ENCODE measurements at regions not wholly inside any gene's neighbourhood (a gene's known extent, or its start where the extent isn't known, plus 50 kb on each side); places are given as distances from the start of the nearest gene placed in this dataset.
"Not testable (repeated sequence)": the region's sequence is repeated elsewhere in the genome, so short reads cannot be mapped to it uniquely, and the experiment has no call there.

DNA sequence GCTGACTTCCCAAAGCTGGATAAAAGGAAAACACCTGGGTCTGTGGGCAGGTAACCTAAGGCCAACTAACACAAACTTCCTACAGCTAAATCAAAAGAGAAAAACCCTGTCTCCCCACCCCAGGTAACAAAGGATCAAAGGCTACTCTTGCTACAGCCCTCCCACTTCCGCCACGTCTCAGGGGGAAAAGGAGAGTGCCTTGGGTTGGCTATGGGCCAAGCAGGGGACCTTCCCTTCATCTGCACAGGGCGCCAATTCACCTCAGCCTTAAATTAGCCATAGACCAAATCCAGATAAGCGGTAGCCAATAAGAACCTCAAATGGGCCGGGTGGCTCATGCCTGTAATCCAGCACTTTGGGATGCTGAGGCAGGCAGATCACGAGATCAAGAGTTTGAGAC is 69.1 kb upstream of the LANCL2 start:
- DNase-seq (ENCODE audit: low spot score): no peak
- in situ Hi-C loops (cut with HindIII; ENCODE audit: low sequenced_read_pairs): no loop called here

DNA sequence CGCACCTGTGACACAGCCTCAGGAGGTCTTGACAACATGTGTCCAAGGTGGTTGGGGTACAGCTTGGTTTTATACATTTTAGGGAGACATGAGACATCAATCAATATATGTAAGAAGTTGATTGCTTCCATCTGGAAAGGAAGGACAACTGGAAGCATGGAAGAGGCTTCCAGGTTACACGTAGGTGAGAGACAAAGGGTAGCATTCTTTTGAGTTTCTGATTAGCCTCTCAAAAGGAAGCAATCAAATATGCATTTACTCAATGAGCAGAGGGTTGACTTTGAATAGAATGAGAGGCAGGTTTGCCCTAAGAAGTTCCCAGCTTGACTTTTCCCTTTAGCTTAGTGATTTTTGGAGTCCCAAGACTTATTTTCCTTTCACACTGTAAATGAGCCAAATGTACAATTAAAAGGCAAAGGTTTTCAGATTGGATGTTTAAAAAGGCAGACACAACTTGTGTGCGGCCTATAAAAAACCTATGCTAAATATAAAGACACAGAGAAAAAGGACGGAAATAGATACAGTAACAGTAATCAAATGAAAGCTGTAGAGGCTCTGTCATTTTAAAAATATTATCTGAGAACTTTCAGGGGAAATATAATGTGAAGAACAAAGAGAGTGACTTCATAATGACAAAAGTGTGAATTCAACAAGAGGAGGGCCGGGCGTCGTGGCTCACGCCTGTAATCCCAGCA is 65.7 kb upstream of the LANCL2 start:
- in situ Hi-C loops (cut with HindIII; ENCODE audit: low sequenced_read_pairs): no loop called here
- DNase-seq (ENCODE audit: low spot score): no peak

DNA sequence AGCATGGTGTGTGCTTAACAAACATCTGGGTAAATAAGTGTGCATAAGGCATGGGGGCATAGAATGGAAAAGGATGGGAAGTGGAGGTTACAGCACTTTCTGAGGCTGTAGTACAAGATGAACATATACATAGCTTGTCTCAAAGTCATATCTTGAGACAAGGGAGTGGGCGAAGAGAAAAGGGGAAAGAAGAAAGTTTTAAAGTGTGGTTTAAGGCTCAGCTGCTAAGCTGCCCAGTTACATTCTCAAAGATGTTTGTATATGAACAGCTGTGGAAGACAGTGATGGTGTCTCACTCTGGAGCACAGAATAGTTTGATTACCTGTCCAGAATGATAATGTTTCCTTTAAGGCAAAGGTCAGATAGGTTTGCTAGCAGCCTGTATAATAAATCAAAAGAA is 61.9 kb upstream of the LANCL2 start:
- DNase-seq (ENCODE audit: low spot score): no peak
- in situ Hi-C loops (cut with HindIII; ENCODE audit: low sequenced_read_pairs): no loop called here

DNA sequence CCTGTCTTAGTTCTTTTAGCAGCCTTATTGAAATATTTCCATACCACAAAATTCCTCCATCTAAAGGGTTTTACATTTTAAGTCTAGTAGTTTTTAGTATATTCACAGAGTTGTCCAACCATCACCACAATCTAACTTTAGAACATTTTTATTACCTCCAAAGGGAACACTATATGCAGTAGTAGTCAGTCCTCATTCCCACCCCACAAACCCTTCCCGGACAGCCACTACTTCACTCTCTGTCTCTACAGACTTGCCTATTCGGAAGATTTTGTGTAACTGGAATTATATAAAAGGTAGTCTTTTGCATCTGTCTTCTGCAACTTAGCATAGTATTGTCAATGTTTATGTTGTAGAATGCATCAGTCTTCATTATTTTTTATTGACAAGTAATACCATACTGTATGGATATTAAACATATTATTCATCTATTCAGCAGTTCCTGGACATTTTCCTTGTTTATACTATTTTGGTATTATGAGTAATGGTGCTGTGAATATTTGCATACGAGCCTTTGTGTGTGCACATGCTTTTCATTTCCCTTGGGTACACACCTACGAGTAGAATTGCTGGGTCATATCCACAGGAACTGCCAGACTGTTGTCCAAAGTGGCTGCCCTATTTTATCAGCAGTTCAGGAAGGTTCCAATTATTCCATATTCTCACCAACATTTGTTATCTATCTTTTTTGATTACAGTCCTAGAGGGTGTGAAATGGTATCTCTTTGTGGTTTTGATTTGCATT is 60.9 kb upstream of the LANCL2 start:
- in situ Hi-C loops (cut with HindIII; ENCODE audit: low sequenced_read_pairs): no loop called here

DNA sequence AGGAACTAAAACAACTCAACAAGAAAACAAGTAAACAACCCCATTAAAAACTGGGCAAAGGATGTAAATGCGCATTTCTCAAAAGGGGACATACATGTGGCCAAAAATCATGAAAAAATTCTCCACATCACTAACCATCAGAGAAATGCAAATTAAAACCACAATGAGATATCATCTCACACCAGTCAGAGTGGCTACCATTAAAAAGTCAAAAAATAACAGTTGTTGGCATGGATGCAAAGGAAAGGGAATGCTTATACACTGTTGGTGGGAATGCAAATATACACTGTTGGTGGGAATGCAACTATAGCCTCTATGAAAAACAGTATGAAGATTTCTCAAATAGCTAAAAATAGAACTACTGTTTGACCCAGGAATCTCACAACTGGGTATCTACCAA is 60.0 kb upstream of the LANCL2 start:
- in situ Hi-C loops (cut with HindIII; ENCODE audit: low sequenced_read_pairs): no loop called here
- DNase-seq (ENCODE audit: low spot score): no peak

More for the DNA sequence above, 60.9 kb upstream of the LANCL2 start:
- peak; percentile 85 for DNase-seq (ENCODE audit: low spot score)

DNA sequence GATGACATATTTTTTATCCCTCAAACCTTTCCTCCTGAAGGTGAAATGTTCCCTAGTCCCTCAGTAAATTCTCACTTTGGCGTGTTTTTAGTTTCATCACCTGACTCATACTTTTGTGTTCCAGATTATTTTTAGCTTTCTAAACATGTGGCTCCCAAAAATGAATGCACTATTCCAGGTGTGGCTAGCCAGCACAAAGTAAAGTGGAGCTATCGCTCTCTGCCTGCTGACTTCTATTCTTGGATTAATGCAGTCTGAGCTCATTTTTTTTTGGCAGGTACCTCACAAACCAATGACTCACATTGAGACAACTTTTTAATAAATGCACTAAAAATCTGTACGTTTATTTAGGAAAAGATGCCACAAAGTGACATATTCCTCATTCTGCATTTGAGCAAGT is 58.8 kb upstream of the LANCL2 start:
- in situ Hi-C loops (cut with HindIII; ENCODE audit: low sequenced_read_pairs): no loop called here
- DNase-seq (ENCODE audit: low spot score): no peak

DNA sequence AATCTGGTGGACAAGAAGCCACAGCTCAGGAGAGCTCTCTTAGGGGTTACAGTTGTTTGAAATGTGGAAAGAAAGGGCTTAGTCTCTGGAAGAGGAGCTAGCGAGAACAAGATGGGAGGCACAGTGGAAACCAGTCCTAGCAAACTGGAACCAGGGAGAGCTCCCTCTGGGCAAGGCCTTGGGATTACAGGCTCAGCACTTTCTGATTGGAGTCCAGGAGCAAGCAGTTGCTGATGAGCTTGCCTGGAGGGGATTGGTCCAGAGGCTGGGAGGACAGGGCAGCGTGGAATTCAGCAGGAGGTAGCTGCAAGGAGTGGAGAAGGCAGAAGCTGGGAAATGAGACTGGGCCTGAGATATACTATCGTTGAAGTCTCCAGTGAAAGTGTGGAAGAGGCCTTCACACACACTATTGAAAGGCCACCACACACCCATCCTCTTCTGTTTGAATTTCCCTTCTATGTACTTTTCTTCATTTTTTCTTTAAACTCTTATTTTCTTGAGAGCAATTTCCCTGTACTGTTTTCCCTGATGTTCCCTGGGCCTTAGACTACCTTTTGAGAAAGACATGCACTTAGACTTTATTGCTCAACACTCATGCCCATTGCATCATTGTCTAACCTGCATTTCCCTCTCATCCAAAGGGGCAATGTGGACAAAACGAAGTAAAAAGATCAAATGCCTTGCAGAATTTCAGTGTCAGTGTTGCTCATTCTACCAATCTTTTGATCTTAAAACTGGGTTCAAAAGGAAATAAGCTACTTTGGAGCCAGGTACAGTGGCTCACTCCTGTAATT is 57.8 kb upstream of the LANCL2 start:
- in situ Hi-C loops (cut with HindIII; ENCODE audit: low sequenced_read_pairs): no loop called here
- DNase-seq (ENCODE audit: low spot score): no peak

DNA sequence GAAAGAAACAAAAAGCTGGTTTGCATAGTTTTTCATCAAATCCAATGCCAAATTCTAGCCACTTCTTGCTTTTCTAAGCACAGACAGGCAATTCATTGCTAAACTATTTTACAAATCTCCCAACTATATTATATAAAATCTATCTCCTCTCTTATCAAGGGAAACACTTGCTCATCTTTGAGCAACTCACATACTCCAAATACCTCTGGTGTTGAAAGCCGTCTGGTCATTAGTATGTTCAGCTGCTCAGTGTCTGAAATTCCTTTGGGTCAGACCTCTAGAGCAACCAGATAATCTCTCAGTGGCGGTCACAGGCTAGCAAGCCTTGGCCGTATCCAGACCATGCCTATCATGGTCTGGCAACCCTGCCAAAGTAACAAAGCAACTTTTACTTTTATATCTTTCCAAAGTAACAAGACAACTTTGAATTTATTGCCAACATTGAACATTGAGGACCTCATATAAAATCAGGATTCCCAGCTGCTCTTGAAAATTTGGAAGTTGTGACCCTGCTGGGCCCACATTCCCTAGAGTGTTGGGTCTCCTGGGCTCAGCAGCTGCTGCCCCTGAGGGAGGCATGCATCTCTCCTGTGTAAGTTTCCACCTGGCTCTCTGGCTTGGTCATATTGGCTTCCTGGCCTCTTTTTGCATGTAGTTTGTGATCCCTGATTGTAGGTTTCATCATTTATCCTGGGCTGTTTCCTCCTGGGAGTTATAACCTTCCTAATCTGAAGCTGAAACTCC is 56.8 kb upstream of the LANCL2 start:
- in situ Hi-C loops (cut with HindIII; ENCODE audit: low sequenced_read_pairs): no loop called here
- no peak for DNase-seq (ENCODE audit: low spot score)

DNA sequence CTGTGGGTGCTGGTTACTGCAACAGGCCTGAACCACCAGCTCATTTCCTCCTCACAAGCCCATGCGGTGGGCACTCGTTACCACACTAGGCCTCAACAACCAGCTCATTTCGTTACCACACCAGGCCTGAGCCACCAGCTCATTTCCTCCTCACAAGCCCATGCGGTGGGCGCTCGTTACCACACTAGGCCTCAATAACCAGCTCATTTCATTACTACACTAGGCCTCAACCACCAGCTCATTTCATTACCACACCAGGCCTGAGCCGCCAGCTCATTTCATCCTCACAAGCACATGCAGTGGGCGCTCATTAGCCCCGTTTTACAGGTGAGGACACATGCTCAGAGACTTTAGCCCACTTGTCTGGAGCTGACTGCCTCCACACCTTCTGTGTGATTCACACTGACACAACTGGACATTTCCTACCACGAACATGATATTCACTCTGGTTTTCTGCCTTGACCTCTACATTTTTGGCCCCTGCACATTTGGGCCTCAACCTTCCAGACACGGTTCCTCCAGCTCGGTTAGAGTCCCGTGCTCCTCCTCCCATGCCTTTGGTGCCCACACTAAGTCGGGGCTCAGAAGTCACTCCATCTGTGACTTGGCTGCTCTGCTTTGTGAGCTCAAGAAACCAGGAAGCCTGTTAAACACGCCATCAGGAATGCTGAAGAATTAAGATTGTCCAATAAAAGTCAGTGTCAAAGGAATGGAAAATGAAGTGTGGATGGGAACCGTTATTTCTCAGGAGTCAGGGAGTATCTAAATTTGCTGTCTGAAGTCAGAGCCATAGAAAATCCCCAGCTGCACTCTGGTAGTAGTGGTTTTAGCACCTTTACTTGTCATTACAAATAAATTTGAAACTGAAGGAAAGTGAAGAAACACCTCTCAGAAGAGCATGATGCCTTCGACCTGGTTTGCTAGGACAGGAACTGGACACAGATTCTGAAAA is 55.8 kb upstream of the LANCL2 start:
- in situ Hi-C loops (cut with HindIII; ENCODE audit: low sequenced_read_pairs): no loop called here
- DNase-seq (ENCODE audit: low spot score): no peak

DNA sequence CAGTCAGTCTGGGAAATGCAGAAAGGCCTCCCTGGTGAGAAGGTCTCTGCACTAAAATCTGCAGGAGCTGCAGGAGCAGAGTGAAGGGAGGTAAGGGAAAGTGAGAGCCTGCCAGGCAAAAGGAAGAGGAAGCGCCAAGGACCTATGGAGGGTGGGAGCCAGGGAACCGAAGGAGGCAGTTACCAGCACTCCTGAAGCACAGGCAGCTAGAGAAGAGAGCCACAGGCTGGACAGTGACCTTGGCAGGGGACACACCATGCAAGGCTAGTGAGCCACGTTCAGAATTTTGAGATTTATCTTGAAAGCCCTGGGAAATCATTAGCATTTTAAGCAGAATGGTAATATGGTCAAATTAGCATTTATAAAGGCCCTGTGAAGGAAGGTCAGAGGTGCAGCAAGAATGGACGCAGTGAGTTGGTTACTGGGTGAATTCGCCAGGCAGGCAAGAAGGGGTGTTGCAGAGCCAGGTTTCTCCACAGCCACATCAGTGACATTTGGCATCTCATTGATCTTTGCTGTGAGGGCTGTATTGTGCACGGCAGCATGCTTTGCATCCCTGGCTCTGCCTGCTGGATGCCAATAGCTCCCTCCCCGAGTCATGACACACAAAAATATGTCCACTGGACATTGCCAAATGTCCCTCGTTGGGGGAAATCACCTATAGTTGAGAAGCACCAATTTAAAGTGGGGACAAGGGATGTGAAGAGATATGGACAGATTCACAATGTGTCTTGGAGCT is 54.7 kb upstream of the LANCL2 start:
- DNase-seq (ENCODE audit: low spot score): peak; percentile 60
- in situ Hi-C loops (cut with HindIII; ENCODE audit: low sequenced_read_pairs): no loop called here

DNA sequence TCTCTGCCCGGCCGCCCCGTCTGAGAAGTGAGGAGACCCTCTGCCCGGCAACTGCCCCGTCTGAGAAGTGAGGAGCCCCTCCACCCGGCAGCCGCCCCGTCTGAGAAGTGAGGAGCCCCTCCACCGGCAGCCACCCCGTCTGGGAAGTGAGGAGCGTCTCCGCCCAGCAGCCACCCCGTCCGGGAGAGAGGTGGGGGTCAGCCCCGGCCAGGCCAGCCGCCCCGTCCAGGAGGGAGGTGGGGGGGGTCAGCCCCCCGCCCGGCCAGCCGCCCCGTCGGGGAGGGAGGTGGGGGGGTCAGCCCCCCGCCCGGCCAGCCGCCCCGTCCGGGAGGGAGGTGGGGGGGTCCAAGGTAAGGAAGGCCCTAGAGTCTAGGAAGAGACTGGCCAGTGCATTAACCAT is 53.2 kb upstream of the LANCL2 start:
- DNase-seq (ENCODE audit: low spot score); in situ Hi-C loops (cut with HindIII; ENCODE audit: low sequenced_read_pairs): not testable (repeated sequence)

DNA sequence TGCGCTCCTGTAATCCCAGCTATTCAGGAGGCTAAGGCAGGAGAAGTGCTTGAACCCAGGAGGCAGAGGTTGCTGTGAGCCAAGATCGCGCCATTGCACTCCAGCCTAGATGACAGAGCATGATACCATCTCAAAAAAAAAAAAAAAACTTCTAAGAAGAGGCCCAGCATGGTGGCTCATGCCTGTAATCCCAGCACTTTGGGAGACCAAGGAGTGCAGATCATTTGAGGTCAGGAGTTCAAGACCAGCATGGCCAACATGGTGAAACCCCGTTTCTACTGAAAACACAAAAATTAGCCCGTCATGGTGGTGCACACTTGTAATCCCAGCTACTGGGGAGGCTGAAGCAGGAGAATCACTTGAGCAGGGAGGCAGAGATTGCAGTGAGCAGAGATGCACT is 51.5 kb upstream of the LANCL2 start:
- DNase-seq (ENCODE audit: low spot score); in situ Hi-C loops (cut with HindIII; ENCODE audit: low sequenced_read_pairs): not testable (repeated sequence)

DNA sequence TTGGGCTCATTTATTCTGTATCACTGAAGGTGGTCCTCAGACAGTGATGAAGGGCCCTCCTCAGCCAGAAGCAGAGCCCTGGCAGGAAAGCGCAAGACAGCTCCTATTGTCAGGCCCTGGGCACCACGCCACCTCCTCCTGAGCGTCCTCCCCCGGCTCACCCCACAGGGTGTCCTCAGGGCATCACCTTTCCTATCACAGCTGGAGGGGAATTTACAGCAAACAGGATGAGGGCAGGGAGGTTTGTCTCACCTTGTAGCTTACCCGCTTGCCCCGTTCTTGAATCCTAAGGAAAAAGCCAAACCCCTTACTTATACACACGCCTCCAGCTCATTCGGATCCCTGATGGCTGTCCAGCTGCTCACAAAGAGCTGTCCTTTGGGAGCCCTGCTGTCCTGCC is 50.2 kb upstream of the LANCL2 start:
- DNase-seq (ENCODE audit: low spot score): no peak
- in situ Hi-C loops (cut with HindIII; ENCODE audit: low sequenced_read_pairs): no loop called here
